Endothelial cell of umbilical vein (primary cell): ENCODE measurements at regions not wholly inside any gene's neighbourhood (a gene's known extent, or its start where the extent isn't known, plus 50 kb on each side); places are given as distances from the start of the nearest gene placed in this dataset.

Source experiments
- CTCF ChIP-seq, 2 donors: IDR thresholded peaks; 1 replicate in 1 of 2; 2 replicates in 1 of 2; pipeline ENCODE4 v1.5.1; 2011; ENCODE audit warnings: low read length in 2 of 2, mild to moderate bottlenecking in 2 of 2, moderate library complexity in 2 of 2, control low read depth in 1 of 2, inconsistent platforms in 1 of 2, low read depth in 1 of 2; ENCODE audit not compliant: insufficient read depth in 1 of 2; ENCODE audit errors: extremely low read depth in 1 of 2
- EZH2 ChIP-seq: IDR thresholded peaks from 2 replicates; pipeline ENCODE4 v1.6.1; 2012; ENCODE audit warnings: borderline replicate concordance, low read depth, mild to moderate bottlenecking, moderate library complexity, low read length, inconsistent platforms; ENCODE audit not compliant: severe bottlenecking
- GATA2 ChIP-seq: IDR thresholded peaks from 2 replicates; pipeline ENCODE4 v1.7.0; 2011; ENCODE audit warnings: low read depth, mild to moderate bottlenecking, moderate library complexity, mixed read lengths, low read length; ENCODE audit not compliant: insufficient read length, insufficient read depth
- JUN ChIP-seq: IDR thresholded peaks from 2 replicates; pipeline ENCODE4 v1.6.1; 2011; ENCODE audit warnings: borderline replicate concordance, low read depth; ENCODE audit not compliant: insufficient read length, insufficient read depth
- MAX ChIP-seq: IDR thresholded peaks from 2 replicates; pipeline ENCODE4 v1.6.1; 2011; ENCODE audit not compliant: insufficient read depth, insufficient read length
- MYC ChIP-seq: IDR thresholded peaks from one replicate; pipeline ENCODE4 v1.6.1; 2011; ENCODE audit warnings: mild to moderate bottlenecking, low read depth, low read length
- POLR2A ChIP-seq: IDR thresholded peaks from 2 replicates; pipeline ENCODE4 v1.6.1; 2012; ENCODE audit warnings: low read depth, mild to moderate bottlenecking, control low read depth, low read length
- POLR2AphosphoS5 ChIP-seq: IDR thresholded peaks from 2 replicates; pipeline ENCODE4 v1.6.1; 2012; ENCODE audit warnings: low read depth, mild to moderate bottlenecking, control low read depth, low read length, moderate library complexity; ENCODE audit not compliant: insufficient read depth

- TF ChIP-seq MYC: no peak
- TF ChIP-seq EZH2: no peak
- no peak for TF ChIP-seq CTCF (IDR thresholded peaks at IDR 0.05; ENCODE audit: extremely low read depth in 1 of 2, insufficient read depth in 1 of 2, low read depth in 1 of 2, low read length in 2 of 2)
- no peak for TF ChIP-seq GATA2
- no peak for TF ChIP-seq POLR2A
- TF ChIP-seq JUN: no peak
- no peak for TF ChIP-seq MAX
- no peak for TF ChIP-seq POLR2AphosphoS5
Measured at GRCh38 chr2:133828913-133829312, 260.6 kb upstream of the NCKAP5 start.
